ENCODE measurements at regions not wholly inside any gene's neighbourhood (a gene's known extent, or its start where the extent isn't known, plus 50 kb on each side); places are given as distances from the start of the nearest gene placed in this dataset.

GRCh38 chr18:11322006-11322405 lies 172.6 kb upstream of the PIEZO2 start:
- TF ChIP-seq IRF3 (IDR thresholded peaks at IDR 0.05; ENCODE audit: low read depth, low read length) (no peak), POLR2AphosphoS5 (IDR thresholded peaks at IDR 0.05; ENCODE audit: low read depth, low read length) (no peak)
